ENCODE measurements at regions not wholly inside any gene's neighbourhood (a gene's known extent, or its start where the extent isn't known, plus 50 kb on each side); places are given as distances from the start of the nearest gene placed in this dataset.

- DNase-seq, result peak; percentile 69
Measured at GRCh38 chr5:61919920-61920319, 386.1 kb upstream of the KIF2A start.

- no peak for DNase-seq
Measured at GRCh38 chr5:61924251-61924650, 381.8 kb upstream of the KIF2A start.

GRCh38 chr5:61926911-61927310 is 379.1 kb upstream of the KIF2A start:
- no peak for DNase-seq

GRCh38 chr5:61931236-61931635 is 374.8 kb upstream of the KIF2A start:
- no peak for DNase-seq

- peak; percentile 2 for DNase-seq
Measured at GRCh38 chr5:61933787-61934626, 372.0 kb upstream of the KIF2A start.

GRCh38 chr5:61941637-61942036 is 364.4 kb upstream of the KIF2A start:
- DNase-seq, result no peak

GRCh38 chr5:61942462-61943049 is 363.4 kb upstream of the KIF2A start:
- DNase-seq, result no peak

- no peak for DNase-seq
Measured at GRCh38 chr5:61943713-61944112, 362.3 kb upstream of the KIF2A start.

GRCh38 chr5:61948151-61948550 is 357.9 kb upstream of the KIF2A start:
- DNase-seq, result no peak

- no peak for DNase-seq
Measured at GRCh38 chr5:61949054-61949678, 356.8 kb upstream of the KIF2A start.

- DNase-seq, result no peak
Measured at GRCh38 chr5:61949679-61950435, 356.1 kb upstream of the KIF2A start.

- no peak for DNase-seq
Measured at GRCh38 chr5:61951295-61951694, 354.7 kb upstream of the KIF2A start.

GRCh38 chr5:61953913-61954312 is 352.1 kb upstream of the KIF2A start:
- DNase-seq, result no peak

GRCh38 chr5:61964201-61964600 is 341.8 kb upstream of the KIF2A start:
- DNase-seq, result no peak

- no peak for DNase-seq
Measured at GRCh38 chr5:61965069-61965468, 340.9 kb upstream of the KIF2A start.

GRCh38 chr5:61965490-61965889 is 340.5 kb upstream of the KIF2A start:
- no peak for DNase-seq

- DNase-seq, result no peak
Measured at GRCh38 chr5:61966296-61966955, 339.6 kb upstream of the KIF2A start.

GRCh38 chr5:61966997-61967396 is 339.0 kb upstream of the KIF2A start:
- no peak for DNase-seq

- DNase-seq, result no peak
Measured at GRCh38 chr5:61967681-61968080, 338.3 kb upstream of the KIF2A start.

- DNase-seq, result no peak
Measured at GRCh38 chr5:61969347-61969746, 336.7 kb upstream of the KIF2A start.

GRCh38 chr5:61969755-61970154 is 336.3 kb upstream of the KIF2A start:
- no peak for DNase-seq

GRCh38 chr5:61970218-61970617 is 335.8 kb upstream of the KIF2A start:
- no peak for DNase-seq

- DNase-seq, result no peak
Measured at GRCh38 chr5:61974680-61975079, 331.3 kb upstream of the KIF2A start.
